ENCODE measurements at regions not wholly inside any gene's neighbourhood (a gene's known extent, or its start where the extent isn't known, plus 50 kb on each side); places are given as distances from the start of the nearest gene placed in this dataset.

- intact Hi-C loops (cut with micrococcal nuclease), result no loop called here
- Mint-ChIP-seq H3K36me3 (no peaks in the 10 kb centered on the region), H3K4me3 (peak overlapping the region; percentile 85), H3K27me3 (ENCODE audit: low read depth in 2 of 2) (no peaks in the 10 kb centered on the region), H3K9me3 (peaks cover 2 to 3% of the 10 kb centered on the region in 2 donors), H3K27ac (peak overlapping the region; percentile 72 to 81), H3K4me1 (peaks cover 37 to 48% of the 10 kb centered on the region in 2 donors)
- Histone ChIP-seq H3K27ac (ENCODE audit: low read length) (peak overlapping the region; percentile 44), H3K4me3 (ENCODE audit: low read length) (no peak overlapping the region), H3K9me3 (ENCODE audit: control insufficient read depth, insufficient read depth, low read length) (no peaks in the 10 kb centered on the region), H3K27me3 (ENCODE audit: control insufficient read depth, insufficient read depth, low read length) (no peaks in the 10 kb centered on the region), H3K36me3 (ENCODE audit: control insufficient read depth, insufficient read depth, low read length) (no peaks in the 10 kb centered on the region), H3K4me1 (ENCODE audit: control insufficient read depth, insufficient read depth, low read length) (peaks cover 6% of the 10 kb centered on the region)
- ATAC-seq (peak in 1 of 3 donors; percentile 67), DNase-seq (peak in 1 of 2 donors; percentile 30)
- no peak for TF ChIP-seq CTCF (IDR thresholded peaks at IDR 0.05)
- 23% methylated on average over 7 of the region's 8 CpGs for WGBS (ENCODE audit: insufficient coverage)
Observed at GRCh38 chr14:65937079-65937959, 524.8 kb downstream of the FUT8 start.

GRCh38 chr14:65937960-65938316 lies 525.4 kb downstream of the FUT8 start:
- DNase-seq, result no peak
- Histone ChIP-seq H3K27ac (ENCODE audit: low read length) (no peak overlapping the region), H3K4me1 (ENCODE audit: control insufficient read depth, insufficient read depth, low read length) (peaks cover 6% of the 10 kb centered on the region), H3K36me3 (ENCODE audit: control insufficient read depth, insufficient read depth, low read length) (no peaks in the 10 kb centered on the region), H3K9me3 (ENCODE audit: control insufficient read depth, insufficient read depth, low read length) (no peaks in the 10 kb centered on the region), H3K4me3 (ENCODE audit: low read length) (no peak overlapping the region), H3K27me3 (ENCODE audit: control insufficient read depth, insufficient read depth, low read length) (no peaks in the 10 kb centered on the region)
- intact Hi-C loops (cut with micrococcal nuclease), result no loop called here
- no peaks in the 10 kb centered on the region for H3K27me3 Mint-ChIP-seq (ENCODE audit: low read depth in 2 of 2)
- H3K9me3 Mint-ChIP-seq, result peaks cover 2 to 3% of the 10 kb centered on the region in 2 donors
- ATAC-seq, result no peak
- peaks cover 37 to 44% of the 10 kb centered on the region in 2 donors for H3K4me1 Mint-ChIP-seq
- peak overlapping the region; percentile 85 for H3K4me3 Mint-ChIP-seq
- H3K36me3 Mint-ChIP-seq, result no peaks in the 10 kb centered on the region
- TF ChIP-seq CTCF (IDR thresholded peaks at IDR 0.05), result no peak
- peak overlapping the region; percentile 72 to 81 for H3K27ac Mint-ChIP-seq

GRCh38 chr14:65938738-65939137 lies 526.2 kb downstream of the FUT8 start:
- H3K27ac Mint-ChIP-seq, result no peak overlapping the region
- intact Hi-C loops (cut with micrococcal nuclease), result no loop called here

More at GRCh38 chr14:65938738-65939137, 526.2 kb downstream of the FUT8 start:
- peak overlapping the region; percentile 25 for H3K4me3 Mint-ChIP-seq
- peaks cover 2 to 3% of the 10 kb centered on the region in 2 donors for H3K9me3 Mint-ChIP-seq
- no CpG with 5 or more reads among the region's 2 CpGs for WGBS (ENCODE audit: insufficient coverage)
- H3K4me1 Mint-ChIP-seq, result peaks cover 37 to 42% of the 10 kb centered on the region in 2 donors
- no peak for TF ChIP-seq CTCF (IDR thresholded peaks at IDR 0.05)
- Histone ChIP-seq H3K27ac (ENCODE audit: low read length) (no peak overlapping the region), H3K4me3 (ENCODE audit: low read length) (no peak overlapping the region), H3K27me3 (ENCODE audit: control insufficient read depth, insufficient read depth, low read length) (no peaks in the 10 kb centered on the region), H3K36me3 (ENCODE audit: control insufficient read depth, insufficient read depth, low read length) (no peaks in the 10 kb centered on the region), H3K4me1 (ENCODE audit: control insufficient read depth, insufficient read depth, low read length) (peaks cover 6% of the 10 kb centered on the region), H3K9me3 (ENCODE audit: control insufficient read depth, insufficient read depth, low read length) (no peaks in the 10 kb centered on the region)
- no peaks in the 10 kb centered on the region for H3K27me3 Mint-ChIP-seq (ENCODE audit: low read depth in 2 of 2)
- DNase-seq, result no peak
- ATAC-seq, result no peak
- no peaks in the 10 kb centered on the region for H3K36me3 Mint-ChIP-seq

Data from natural killer cell (primary cell).